ENCODE measurements at regions not wholly inside any gene's neighbourhood (a gene's known extent, or its start where the extent isn't known, plus 50 kb on each side); places are given as distances from the start of the nearest gene placed in this dataset.
"Not testable (repeated sequence)": the region's sequence is repeated elsewhere in the genome, so short reads cannot be mapped to it uniquely, and the experiment has no call there.

DNA sequence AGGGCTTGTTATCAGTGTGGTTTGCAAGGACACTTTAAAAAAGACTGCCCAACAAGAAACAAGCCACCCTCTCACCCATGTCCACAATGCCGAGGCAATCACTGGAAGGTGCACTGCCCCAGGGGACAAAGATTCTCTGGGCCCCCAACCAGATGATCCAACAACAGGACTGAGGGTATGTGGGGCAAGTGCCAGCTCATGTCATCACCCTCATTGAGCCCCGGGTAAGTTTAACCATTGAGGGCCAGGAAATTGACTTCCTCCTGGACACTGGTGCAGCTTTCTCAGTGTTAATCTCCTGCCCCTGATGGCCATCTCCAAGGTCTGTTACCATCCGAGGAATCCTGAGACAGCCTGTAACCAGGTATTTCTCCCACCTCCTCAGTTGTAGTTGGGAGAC lies 373.0 kb upstream of the SFSWAP start:
- H3K36me3 ChIP-seq (ENCODE audit: control insufficient read depth, insufficient read depth, low read length); in situ Hi-C loops (cut with MboI; ENCODE audit: low sequenced_read_pairs); H2AK5ac ChIP-seq (ENCODE audit: low read depth, low read length); H3K23ac ChIP-seq (ENCODE audit: low read depth, low read length); H3K14ac ChIP-seq (replicated peaks; ENCODE audit: low read depth, low read length); H4K5ac ChIP-seq (ENCODE audit: low read depth, low read length); DNase-seq; H4K91ac ChIP-seq (ENCODE audit: insufficient read depth, low read depth, low read length); ATAC-seq (ENCODE audit: low read depth); BruUV-seq (replicated peaks); POLR2A ChIA-PET (ENCODE audit: unreplicated experiment); H3K4me3 ChIP-seq (ENCODE audit: insufficient read depth, low read depth, low read length); H3K18ac ChIP-seq (ENCODE audit: low read depth, low read length); H2BK120ac ChIP-seq (ENCODE audit: low read depth, low read length); H2BK5ac ChIP-seq (ENCODE audit: low read depth, low read length, poor library complexity, severe bottlenecking); H4K8ac ChIP-seq (ENCODE audit: low read depth in 2 of 2, low read length in 2 of 2); CTCF ChIA-PET; H3K27ac ChIP-seq (ENCODE audit: insufficient read depth, low read length); H3K79me1 ChIP-seq (ENCODE audit: low read depth in 1 of 2, low read length in 2 of 2); H3K27me3 ChIP-seq (ENCODE audit: control insufficient read depth, insufficient read depth, low read length); H2BK15ac ChIP-seq (ENCODE audit: low read depth, low read length); H3K56ac ChIP-seq (ENCODE audit: extremely low read depth, insufficient read depth, low read length); H2BK20ac ChIP-seq (ENCODE audit: low read depth, low read length); H3K4me1 ChIP-seq (ENCODE audit: control insufficient read depth, insufficient read depth, low read length); H3K9me3 ChIP-seq (ENCODE audit: control insufficient read depth, insufficient read depth, low read length); H3K9ac ChIP-seq (ENCODE audit: low read depth, low read length); H3K4ac ChIP-seq (ENCODE audit: low read depth, low read length); dilution Hi-C loops (cut with HindIII; ENCODE audit: low sequenced_read_pairs, unreplicated experiment); H2AFZ ChIP-seq (replicated peaks; ENCODE audit: low read length, poor library complexity); H4K20me1 ChIP-seq (ENCODE audit: insufficient read depth, low read length); H3K4me2 ChIP-seq (ENCODE audit: low read depth, low read length); H3K9me1 ChIP-seq (ENCODE audit: insufficient read depth, low read length); H2AK9ac ChIP-seq (replicated peaks; ENCODE audit: low read depth, low read length, poor library complexity); intact Hi-C loops (cut with micrococcal nuclease): not testable (repeated sequence)
- no CpG with 5 or more reads among the region's 3 CpGs for WGBS, 2 experiments (ENCODE audit: extremely low coverage in 2 of 2, insufficient read length in 1 of 2)

All from IMR-90 (cell line).